Nephron (organoid): ENCODE measurements at regions not wholly inside any gene's neighbourhood (a gene's known extent, or its start where the extent isn't known, plus 50 kb on each side); places are given as distances from the start of the nearest gene placed in this dataset.

Source experiments
- H3K27ac Mint-ChIP-seq, 3 experiments: 2 replicates each; pipeline ENCODE4 v1.8.0; 2020; ENCODE audit warnings: mixed read lengths in 3 of 3, mild to moderate bottlenecking in 2 of 3, moderate library complexity in 1 of 3
- H3K27me3 Mint-ChIP-seq: 2 replicates; pipeline ENCODE4 v1.8.0; 2021; ENCODE audit warnings: low read depth, mild to moderate bottlenecking, moderate library complexity, mixed read lengths
- H3K36me3 Mint-ChIP-seq: 2 replicates; pipeline ENCODE4 v1.8.0; 2020; ENCODE audit warnings: low read depth, mixed read lengths
- H3K4me1 Mint-ChIP-seq: 2 replicates; pipeline ENCODE4 v1.8.0; 2020; ENCODE audit warnings: mixed read lengths
- H3K4me3 Mint-ChIP-seq, 3 experiments: 2 replicates each; pipeline ENCODE4 v1.8.0; 2020; ENCODE audit warnings: mild to moderate bottlenecking in 3 of 3, mixed read lengths in 3 of 3, moderate library complexity in 2 of 3
- H3K9me3 Mint-ChIP-seq: 2 replicates; pipeline ENCODE4 v1.8.0; 2020; ENCODE audit warnings: mixed read lengths
- CTCF ChIP-seq, 3 experiments: fragments of 200-600 bp; sonication (generic); IDR thresholded peaks; one replicate each; pipeline ENCODE4 v1.5.0; 2021; ENCODE audit warnings: antibody characterized with exemption in 3 of 3; ENCODE audit not compliant: unreplicated experiment in 3 of 3

DNA sequence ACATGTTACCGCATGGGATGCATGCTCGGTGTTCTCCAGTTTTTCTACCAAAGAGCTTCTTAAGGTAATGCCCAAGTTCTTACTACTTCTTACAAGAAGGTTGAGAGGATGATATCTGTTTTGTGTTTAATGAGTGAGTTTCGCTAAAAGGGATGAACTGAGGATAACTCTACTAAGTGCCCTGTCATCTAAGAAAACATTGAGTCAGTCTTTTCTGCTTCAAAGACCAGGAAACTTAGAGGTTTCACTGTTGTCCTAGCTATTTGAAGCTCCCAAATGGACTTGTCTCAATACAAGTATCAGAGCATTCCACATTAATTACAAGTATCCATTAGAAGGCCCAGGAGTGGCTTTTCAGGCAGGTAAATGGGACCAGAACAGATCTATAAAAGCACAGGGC lies 296.2 kb downstream of the KBTBD8 start:
- no peaks in the 10 kb centered on the region for H3K27me3 Mint-ChIP-seq
- H3K4me1 Mint-ChIP-seq, result peaks cover 8% of the 10 kb centered on the region
- no peak for TF ChIP-seq CTCF (IDR thresholded peaks at IDR 0.05; ENCODE audit: unreplicated experiment in 3 of 3)
- no peak overlapping the region for H3K4me3 Mint-ChIP-seq
- no peaks in the 10 kb centered on the region for H3K9me3 Mint-ChIP-seq
- no peaks in the 10 kb centered on the region for H3K36me3 Mint-ChIP-seq
- no peak overlapping the region for H3K27ac Mint-ChIP-seq

- no peaks in the 10 kb centered on the region for H3K9me3 Mint-ChIP-seq
- H3K27ac Mint-ChIP-seq, result no peak overlapping the region
- no peak for TF ChIP-seq CTCF (IDR thresholded peaks at IDR 0.05; ENCODE audit: unreplicated experiment in 3 of 3)
- no peaks in the 10 kb centered on the region for H3K4me1 Mint-ChIP-seq
- no peak overlapping the region for H3K4me3 Mint-ChIP-seq
- H3K27me3 Mint-ChIP-seq, result no peaks in the 10 kb centered on the region
- no peaks in the 10 kb centered on the region for H3K36me3 Mint-ChIP-seq
These were observed 298.2 kb downstream of the KBTBD8 start for GRCh38 chr3:67296039-67296892.

DNA sequence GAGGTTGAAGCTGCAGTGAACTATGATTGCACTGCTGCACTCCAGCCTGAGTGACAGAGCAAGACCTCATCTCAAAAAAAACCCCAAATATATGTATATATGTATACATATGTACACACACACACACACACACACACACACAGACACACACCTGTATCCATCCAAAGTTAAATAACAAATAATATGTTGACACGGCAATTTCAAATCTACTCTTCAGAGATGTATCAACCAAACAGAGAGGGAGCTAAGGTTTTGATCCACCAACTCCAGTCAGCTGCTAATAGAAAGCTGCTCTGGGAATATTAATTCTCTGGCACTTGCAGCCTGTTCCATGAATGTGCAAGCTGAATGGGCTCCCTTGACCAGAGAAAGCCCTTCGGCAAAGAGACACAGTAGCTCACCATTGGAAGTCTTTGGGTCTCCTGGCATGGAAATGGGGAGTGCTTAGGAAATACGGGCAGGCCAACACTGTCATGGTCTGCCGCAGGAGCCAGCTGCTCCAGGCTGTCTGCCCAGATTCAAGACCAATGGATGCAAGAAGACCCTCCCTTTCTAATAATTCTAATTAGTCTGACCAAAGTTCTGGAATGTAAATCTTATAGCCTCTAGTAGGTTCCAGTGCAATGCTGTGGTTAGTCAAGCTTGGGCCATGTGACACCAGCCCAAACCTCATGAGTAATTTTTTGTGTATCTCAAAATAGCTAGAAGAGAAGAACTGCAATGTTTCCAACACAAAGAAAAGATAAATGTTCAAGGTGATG lies 299.8 kb downstream of the KBTBD8 start:
- TF ChIP-seq CTCF (IDR thresholded peaks at IDR 0.05; ENCODE audit: unreplicated experiment in 3 of 3), result no peak
- Mint-ChIP-seq H3K9me3 (no peaks in the 10 kb centered on the region), H3K36me3 (no peaks in the 10 kb centered on the region), H3K27me3 (no peaks in the 10 kb centered on the region), H3K4me1 (no peaks in the 10 kb centered on the region), H3K27ac (no peak overlapping the region), H3K4me3 (no peak overlapping the region)

DNA sequence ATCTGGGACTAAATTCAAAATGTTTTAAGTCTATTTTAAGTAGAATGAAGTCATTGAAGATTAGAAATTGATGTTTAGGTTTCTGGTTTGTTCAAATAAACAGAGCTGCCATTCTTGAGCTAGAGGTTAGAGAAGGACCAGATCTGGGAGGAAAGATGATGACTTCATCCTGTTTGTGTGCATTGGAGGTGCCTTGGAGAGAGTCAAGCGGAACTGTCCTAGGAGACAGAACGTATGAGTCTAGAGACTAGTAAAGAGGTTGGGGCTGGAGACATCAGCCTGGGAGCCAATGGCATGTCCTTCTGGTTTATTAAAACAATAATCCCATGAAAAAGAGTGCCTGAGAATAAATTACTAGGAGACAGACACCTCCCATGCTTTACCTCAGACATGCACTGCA lies 303.4 kb downstream of the KBTBD8 start:
- H3K27ac Mint-ChIP-seq, result no peak overlapping the region
- H3K9me3 Mint-ChIP-seq, result no peaks in the 10 kb centered on the region
- no peaks in the 10 kb centered on the region for H3K27me3 Mint-ChIP-seq
- no peaks in the 10 kb centered on the region for H3K36me3 Mint-ChIP-seq
- H3K4me3 Mint-ChIP-seq, result no peak overlapping the region
- TF ChIP-seq CTCF (IDR thresholded peaks at IDR 0.05; ENCODE audit: unreplicated experiment in 3 of 3), result no peak
- no peaks in the 10 kb centered on the region for H3K4me1 Mint-ChIP-seq

- Mint-ChIP-seq H3K9me3 (no peaks in the 10 kb centered on the region), H3K4me3 (no peak overlapping the region), H3K27me3 (no peaks in the 10 kb centered on the region), H3K27ac (no peak overlapping the region), H3K36me3 (no peaks in the 10 kb centered on the region), H3K4me1 (no peaks in the 10 kb centered on the region)
- TF ChIP-seq CTCF (IDR thresholded peaks at IDR 0.05; ENCODE audit: unreplicated experiment in 3 of 3), result no peak
These were observed 304.4 kb downstream of the KBTBD8 start for GRCh38 chr3:67302489-67302888.
